HG02588 (cell line): ENCODE measurements at regions not wholly inside any gene's neighbourhood (a gene's known extent, or its start where the extent isn't known, plus 50 kb on each side); places are given as distances from the start of the nearest gene placed in this dataset.
A peak's percentile ranks its signal among the peaks of the same experiment; 100 is the strongest.

Experiments used
- ATAC-seq: cut with Tn5 transposase; IDR thresholded peaks from one replicate; pipeline ENCODE4 v1.9.1; 2021; ENCODE audit warnings: mild to moderate bottlenecking, moderate library complexity; ENCODE audit not compliant: unreplicated experiment

DNA sequence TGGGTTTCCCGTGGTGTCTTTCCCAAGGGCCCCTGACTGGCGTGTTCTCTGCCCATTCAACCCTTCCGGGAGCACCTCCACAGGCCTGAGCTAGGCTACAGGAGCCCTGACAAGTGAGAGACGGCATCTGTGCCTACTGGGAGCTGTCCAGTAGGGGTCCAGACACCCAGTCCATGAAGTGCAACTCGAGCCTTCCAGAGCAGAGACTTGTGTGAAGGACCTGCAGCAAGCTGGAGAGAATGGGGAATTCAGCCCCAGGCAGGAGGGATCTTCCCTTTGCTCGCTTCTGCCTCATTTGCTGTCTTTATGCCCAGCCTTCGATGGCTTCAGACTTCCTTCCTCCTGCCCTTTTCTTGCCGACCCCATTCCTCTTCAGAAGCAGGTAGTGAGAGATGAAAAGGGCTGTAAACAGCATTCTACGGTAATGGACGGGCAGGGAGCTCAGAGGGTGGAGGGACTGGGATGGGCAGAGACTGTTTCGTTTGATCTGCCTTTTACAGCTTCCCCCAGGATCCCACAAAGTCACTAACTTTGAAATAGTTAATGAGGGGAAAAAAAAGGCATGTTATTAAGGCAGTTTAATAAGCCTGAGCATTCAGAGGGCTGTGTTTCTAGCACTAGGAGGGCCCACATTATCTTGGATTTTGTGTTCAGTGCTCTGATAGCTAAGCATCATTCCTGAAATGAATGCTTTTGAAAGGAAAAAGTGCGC is 327.6 kb downstream of the FGF9 start:
- no peak for ATAC-seq

DNA sequence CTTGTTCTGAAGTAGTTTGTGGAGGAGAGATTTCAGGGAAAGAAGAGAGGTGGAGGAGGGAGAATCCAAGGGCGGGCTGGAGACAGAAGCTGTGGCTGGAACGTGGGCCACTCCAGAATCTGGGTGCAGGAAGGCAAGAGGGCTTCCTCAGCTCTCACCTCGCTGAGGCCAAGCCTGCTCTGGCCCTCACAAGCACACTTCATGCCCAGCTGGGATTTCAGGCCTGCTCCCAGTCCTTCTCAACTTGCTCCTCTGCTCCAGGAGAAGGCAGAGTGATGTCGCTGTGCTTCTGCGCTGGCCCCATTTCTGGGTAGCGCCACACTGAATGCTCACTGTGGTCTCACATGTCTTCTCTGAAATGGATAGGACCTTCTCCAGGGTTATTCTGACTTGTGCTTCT is 328.8 kb downstream of the FGF9 start:
- no peak for ATAC-seq

- no peak for ATAC-seq
Measured at GRCh38 chr13:22000191-22000590, 329.3 kb downstream of the FGF9 start.

- ATAC-seq = no peak
Measured at GRCh38 chr13:22001336-22001735, 330.5 kb downstream of the FGF9 start.

GRCh38 chr13:22002893-22003292 is 332.0 kb downstream of the FGF9 start:
- ATAC-seq = no peak

GRCh38 chr13:22009500-22009899 is 338.6 kb downstream of the FGF9 start:
- no peak for ATAC-seq

- ATAC-seq = no peak
Measured at GRCh38 chr13:22009937-22010336, 339.1 kb downstream of the FGF9 start.

DNA sequence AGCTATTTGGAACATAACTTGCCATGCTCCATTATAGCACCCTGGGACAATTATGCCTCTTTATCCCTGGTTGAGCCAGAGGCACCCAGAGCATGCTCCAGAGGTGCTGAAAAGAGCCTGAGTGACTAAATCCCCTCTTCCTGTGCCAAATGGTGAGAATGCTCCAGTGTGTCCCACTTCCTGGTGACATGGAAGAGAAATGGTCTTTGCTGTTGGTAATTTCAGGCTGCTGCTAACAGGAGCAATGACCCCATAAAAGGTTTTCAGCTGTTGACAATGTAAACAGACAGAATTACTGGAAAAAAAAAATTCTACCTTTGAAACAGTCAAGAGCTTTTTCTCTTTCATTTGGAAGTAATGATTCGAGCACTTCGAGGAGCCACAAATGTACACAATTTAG is 341.8 kb downstream of the FGF9 start:
- no peak for ATAC-seq

DNA sequence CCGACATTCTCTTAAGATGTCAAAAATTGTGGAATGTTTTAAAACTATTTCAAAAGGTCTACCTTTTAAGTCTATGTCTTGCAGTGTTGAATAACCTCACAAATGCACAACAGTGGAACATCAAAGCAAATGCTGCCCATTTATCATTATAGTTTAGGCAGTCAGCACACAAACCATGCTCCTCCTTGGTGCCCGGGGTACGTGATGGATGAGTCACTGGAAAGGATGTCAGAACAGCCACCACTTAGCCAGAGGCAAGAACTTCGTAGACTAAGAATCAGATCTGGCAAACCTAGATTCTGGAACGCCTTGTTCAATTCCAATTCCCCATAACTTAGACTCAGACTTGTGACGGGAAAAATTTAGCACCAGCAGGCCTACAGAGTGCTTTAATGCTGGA is 343.6 kb downstream of the FGF9 start:
- no peak for ATAC-seq

DNA sequence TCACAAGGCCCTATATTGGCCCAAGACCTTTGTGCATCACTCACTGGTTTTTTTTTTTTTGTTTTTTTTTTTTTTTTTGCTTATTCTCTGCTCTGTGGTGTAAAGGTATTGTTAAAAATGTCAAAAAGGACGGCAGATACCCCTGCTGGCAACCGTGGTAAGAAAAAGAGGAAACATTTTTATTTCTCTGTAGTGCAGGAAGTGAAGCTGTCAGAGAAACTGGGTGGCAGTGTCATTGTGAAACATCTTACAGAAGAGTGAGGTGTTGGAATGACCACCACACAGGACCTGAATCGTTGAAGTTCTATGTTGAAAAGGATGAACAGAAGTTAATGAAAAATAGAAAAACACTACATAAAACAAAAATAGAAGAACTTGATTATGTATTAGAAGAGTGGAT is 346.4 kb downstream of the FGF9 start:
- ATAC-seq = peak; percentile 90

DNA sequence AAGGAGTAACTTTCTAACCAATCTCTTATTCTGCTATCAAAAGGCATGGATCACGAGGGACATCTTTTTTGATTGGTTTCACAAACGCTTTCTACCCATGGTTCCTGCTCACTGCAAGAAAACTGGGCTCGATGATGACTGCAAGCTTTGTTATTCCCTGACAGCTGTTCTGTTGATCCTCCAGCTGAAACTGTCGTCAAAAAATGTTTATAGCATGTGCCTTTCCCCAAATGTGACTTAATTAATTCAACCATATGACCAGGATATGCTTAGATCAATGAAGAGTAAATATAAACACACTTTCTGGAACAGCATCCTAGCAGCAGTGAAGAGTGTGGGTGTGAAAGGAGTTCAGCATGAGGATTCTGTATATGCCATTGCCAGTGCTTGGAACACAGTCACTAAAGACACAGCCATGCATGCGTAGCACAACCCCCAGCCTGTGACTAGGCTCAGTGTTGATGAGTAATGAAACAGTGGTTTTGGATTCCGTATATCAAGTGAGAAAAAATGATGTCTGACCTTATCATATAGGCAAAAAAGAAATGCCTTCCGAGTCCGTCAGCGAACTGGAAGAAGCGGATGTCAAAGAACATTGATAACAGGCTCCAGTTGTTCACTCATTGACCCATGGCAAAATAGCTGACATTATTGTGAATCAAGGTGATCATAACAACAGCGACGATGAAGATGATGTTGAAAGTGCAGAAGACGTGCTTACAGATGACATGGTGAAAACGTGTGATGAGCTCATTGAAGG is 347.4 kb downstream of the FGF9 start:
- no peak for ATAC-seq

DNA sequence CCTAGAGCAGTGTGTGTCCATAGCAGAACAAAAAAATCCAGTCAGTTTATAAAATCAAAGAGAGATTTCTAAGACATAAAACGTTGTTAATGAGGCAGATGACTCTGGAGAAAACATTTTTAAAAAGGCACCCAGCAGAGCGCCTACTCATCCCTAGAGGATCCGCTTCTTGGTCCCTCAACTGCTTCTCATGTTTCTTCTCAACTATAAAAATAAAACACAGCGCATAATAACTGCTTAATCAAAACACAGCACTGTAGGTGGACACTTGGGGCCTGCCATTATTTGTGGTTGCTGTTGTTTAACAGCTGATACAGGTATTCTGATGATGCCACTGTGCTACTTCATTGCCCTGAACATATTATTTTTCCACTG is 347.9 kb downstream of the FGF9 start:
- no peak for ATAC-seq

GRCh38 chr13:22024381-22024994 is 353.6 kb downstream of the FGF9 start:
- ATAC-seq = no peak

DNA sequence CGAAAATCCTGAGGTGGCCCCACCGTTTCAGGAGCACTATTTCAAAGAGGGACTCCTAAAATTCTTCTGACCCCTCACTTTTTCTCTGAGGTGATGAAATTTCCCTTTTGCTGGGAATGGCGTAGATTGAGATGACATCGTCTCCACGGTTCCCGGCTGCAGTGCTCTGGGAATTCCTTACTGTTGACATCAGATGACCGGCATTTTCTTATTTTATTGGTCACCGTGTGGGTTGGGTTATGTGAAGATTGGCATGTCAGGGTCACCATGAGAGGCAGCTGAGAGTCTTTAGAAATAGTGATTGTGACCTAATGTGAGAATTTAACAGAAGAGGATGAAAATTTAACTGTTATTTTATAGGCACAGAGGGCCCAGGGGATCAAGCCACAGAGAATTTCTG is 356.7 kb downstream of the FGF9 start:
- no peak for ATAC-seq

- no peak for ATAC-seq
Measured at GRCh38 chr13:22028831-22029230, 358.0 kb downstream of the FGF9 start.

DNA sequence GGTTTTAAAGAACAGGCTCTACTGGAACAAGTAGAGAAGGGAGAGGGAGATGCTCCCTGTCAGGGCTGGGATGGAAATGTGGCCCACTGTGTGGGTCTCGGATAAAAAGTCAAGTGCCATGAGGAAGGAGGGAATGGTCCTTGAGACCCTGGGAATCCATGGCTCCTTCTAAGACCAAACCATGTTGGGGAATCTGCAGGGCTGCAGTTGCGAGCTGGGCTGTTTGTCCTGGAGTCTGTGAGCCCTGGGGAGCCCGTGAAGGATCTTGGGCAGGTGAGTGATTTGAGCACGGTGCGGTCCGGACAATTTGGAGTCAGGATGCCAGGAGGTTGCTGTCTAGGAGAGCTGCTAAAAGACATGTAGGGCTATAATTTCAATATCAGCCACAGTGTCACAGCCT is 359.4 kb downstream of the FGF9 start:
- ATAC-seq = no peak

DNA sequence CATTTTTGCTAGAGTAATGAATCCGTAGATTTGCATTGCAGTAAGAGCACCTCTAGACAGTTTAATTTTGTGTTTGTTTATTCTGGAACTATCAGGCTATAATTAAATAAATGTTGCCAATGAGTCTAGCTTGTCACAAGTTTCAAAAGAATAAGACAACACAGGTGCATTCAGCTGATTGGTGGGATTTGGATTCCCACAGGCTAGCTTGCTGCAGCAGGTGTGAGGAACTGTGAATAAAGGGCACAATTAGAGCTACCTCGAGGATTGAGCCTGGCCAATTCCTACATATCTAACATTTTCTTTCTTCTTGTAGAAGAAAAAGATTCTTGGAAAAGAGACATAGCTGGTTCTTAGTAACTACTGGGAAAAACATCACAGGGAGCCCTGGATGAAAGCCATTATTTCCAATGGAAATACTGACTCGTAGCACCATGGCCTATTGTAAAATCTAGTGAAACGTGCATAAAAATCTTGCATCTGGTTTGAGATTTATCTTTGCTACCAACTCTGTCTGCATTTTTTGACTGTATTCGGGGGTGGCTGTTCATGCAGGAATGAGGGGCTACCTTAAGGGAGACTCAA is 360.9 kb downstream of the FGF9 start:
- ATAC-seq = no peak

DNA sequence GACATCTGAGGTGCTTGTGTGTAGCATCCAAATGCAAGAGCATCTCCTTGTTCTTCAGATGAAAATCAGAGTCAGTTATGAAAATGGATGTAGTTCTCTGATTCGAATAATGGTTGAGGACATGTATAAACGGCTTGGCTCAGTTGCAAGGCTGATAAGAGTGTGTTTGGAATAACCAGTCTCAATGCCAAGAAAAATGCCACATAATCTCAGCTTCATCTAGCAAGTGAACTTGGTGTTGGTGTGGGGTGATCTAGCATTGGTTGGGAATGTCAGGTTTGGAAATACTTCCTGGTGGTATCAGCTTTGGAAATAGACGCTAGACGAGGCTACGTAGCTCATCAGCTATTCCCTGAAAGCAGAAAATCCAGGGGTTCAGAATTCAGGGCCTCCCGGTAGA is 362.0 kb downstream of the FGF9 start:
- no peak for ATAC-seq

DNA sequence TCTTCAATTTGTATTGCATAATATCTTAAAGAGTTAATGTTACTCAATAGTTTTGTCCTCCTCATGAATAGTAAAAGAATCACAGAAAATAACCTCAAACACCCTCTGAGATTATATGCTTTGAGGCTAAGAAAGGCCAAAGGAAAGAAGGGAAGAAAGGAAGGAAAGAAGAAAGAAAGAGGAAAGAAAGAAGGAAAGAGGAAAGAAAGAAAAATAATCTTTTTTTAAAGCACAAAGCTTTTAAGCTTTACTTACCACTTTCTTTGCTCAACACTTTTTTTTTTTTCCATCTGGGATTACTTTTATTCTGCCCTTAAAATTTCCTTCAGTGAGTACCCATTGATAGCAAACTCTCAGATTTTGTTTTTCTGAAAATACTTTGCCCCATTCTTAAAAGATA is 369.1 kb downstream of the FGF9 start:
- ATAC-seq = no peak

DNA sequence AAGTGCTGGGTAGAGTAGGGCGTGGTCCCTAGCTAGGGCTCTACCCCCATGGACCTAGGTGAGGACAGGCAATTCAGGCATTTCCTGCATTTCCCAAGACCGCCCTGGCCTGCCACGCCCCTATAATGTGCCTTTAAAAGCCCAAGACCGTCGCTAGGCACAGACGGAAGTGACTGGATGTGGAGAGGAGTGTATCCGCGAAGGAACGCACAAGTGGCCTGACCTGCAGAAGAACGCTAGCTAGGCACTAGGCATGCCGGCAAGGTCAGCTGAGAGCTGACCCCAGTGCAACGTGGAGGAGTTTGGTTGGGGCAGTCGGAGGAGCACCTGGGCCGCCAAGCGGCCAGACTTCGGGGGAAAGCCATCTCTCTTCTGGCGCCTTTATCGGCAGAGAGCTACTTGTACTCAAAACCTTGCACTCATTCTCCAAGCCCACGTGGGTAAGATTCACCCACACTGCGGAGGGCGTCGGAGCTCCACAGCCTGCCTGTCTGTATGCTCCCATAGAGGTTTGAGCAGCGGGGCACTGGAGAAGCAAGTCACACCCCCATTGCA is 370.0 kb downstream of the FGF9 start:
- ATAC-seq = no peak

DNA sequence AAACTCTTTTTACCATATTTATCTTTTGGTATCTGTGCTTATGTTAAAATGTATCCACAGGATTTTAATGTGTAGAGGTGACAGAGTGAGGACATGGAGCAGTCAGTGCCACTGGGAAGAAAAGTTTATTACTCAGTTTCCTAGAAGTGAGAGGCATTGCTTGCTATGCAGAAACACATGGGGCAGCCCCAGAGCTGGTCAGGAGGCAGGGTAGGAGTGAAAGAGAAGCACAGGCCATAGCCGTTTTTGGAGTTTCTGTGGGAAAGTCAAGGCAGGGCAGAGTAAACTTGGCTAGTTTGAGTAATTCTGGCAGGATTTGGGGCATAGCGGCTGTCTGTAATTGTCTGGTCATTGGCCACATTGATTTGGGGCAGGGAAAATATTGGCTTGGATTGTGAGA is 370.9 kb downstream of the FGF9 start:
- no peak for ATAC-seq
